Smooth muscle cell (in vitro differentiated cells): ENCODE measurements at regions not wholly inside any gene's neighbourhood (a gene's known extent, or its start where the extent isn't known, plus 50 kb on each side); places are given as distances from the start of the nearest gene placed in this dataset.

Experiments used
- DNase-seq: peaks from one replicate; lab custom pipeline; 2025; ENCODE audit not compliant: unreplicated experiment; lab: John Stamatoyannopoulos, UW
- H2AFZ ChIP-seq: fragments of 200-600 bp; sonication (generic); 2 replicates; pipeline ENCODE4 v1.6.0; 2016; ENCODE audit warnings: antibody characterized with exemption, low read depth, mild to moderate bottlenecking
- H3F3A ChIP-seq: fragments of 200-600 bp; sonication (generic); 2 replicates; pipeline ENCODE4 v1.6.0; 2017; ENCODE audit warnings: antibody characterized with exemption, low read depth
- H3K27ac ChIP-seq: fragments of 200-600 bp; sonication (generic); 2 replicates; pipeline ENCODE4 v1.5.1; 2016; ENCODE audit warnings: low read depth, mild to moderate bottlenecking
- H3K27me3 ChIP-seq: fragments of 200-600 bp; sonication (generic); 2 replicates; pipeline ENCODE4 v1.6.1; 2016; ENCODE audit warnings: low read depth, mild to moderate bottlenecking
- H3K36me3 ChIP-seq: fragments of 200-600 bp; sonication (generic); 2 replicates; pipeline ENCODE4 v1.5.1; 2016; ENCODE audit warnings: low read depth
- H3K4me1 ChIP-seq: fragments of 200-600 bp; sonication (generic); 2 replicates; pipeline ENCODE4 v1.5.1; 2016; ENCODE audit warnings: low read depth
- H3K4me2 ChIP-seq: fragments of 200-600 bp; sonication (generic); 2 replicates; pipeline ENCODE4 v1.6.0; 2016; ENCODE audit warnings: mild to moderate bottlenecking
- H3K4me3 ChIP-seq: fragments of 200-600 bp; sonication (generic); 2 replicates; pipeline ENCODE4 v1.5.1; 2016; ENCODE audit warnings: mild to moderate bottlenecking
- H3K79me2 ChIP-seq: fragments of 200-600 bp; sonication (generic); 2 replicates; pipeline ENCODE4 v1.6.0; 2016; ENCODE audit warnings: low read depth, mild to moderate bottlenecking
- H3K9ac ChIP-seq: fragments of 200-600 bp; sonication (generic); 2 replicates; pipeline ENCODE4 v1.6.0; 2016; ENCODE audit warnings: low read depth
- H3K9me3 ChIP-seq: fragments of 200-600 bp; sonication (generic); replicated peaks from 2 replicates; pipeline ENCODE4 v1.5.1; 2016; ENCODE audit warnings: low read depth
- H4K20me1 ChIP-seq: fragments of 200-600 bp; sonication (generic); 2 replicates; pipeline ENCODE4 v1.6.0; 2016; ENCODE audit warnings: low read depth
- WGBS: methylation state at CpG from one replicate; pipeline ENCODE4 v1.1.7; 2016; ENCODE audit warnings: low lambda C conversion rate; 5-methylcytosine and 5-hydroxymethylcytosine counted together
- TF ChIP-seq, protein P1 (sequence below): fragments of 200-600 bp; sonication (generic); IDR thresholded peaks from 2 replicates; pipeline ENCODE4 v1.5.1; 2017; ENCODE audit warnings: borderline replicate concordance, mild to moderate bottlenecking, antibody characterized with exemption; ENCODE audit not compliant: insufficient read depth, poor library complexity, severe bottlenecking

DNA sequence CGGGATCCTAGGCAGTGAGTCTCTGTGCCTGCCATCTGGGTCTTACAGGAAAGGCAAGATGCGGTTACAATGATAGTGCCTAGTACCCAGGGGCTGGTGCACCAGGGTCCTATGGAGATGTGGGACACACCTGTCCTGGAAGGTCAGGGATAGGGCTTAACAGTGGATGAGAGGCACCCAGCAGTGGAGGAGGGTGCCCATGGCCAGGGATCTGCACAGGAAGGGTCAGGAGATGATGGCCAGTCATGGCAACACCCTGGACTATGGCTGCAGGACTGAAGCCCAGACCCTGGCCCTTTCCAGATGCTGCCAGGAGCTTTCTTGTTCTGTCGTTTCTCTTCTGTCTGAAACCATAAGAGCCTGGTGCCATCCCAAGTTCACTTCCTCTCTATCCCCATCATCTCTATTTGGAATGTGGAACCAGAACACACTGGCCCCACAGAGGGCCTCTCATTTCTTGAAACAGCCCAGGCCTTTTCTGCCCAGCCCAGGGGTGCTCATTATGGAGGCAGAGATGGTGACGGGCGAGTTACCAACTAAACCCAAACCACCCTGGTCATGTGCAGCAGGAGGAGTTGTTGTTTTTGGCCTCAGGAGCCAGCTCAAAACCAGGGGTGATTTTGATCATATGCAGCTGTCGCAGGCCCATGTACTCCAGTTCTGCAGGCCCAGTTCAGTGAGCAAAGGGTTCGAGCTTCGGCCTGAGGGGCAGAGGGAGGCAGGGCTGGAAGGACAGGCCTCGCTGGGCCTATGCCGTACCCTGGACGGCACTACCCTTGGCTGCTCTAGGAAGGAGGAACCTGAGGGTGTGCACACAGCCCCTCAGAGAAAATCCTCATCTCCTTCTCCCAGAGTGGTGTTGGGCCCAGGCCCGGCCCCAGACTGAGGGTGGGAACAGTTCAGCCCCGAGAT lies 52.6 kb upstream of the GDF10 start:
- no peaks in the 10 kb centered on the region for H4K20me1 ChIP-seq
- DNase-seq, result no peak
- H3K36me3 ChIP-seq, result no peaks in the 10 kb centered on the region
- H3K27ac ChIP-seq, result no peak overlapping the region
- WGBS, result 95% methylated on average over 13 of the region's 13 CpGs
- no peak overlapping the region for H3K4me3 ChIP-seq
- H2AFZ ChIP-seq, result no peak overlapping the region
- TF ChIP-seq, protein P1, sequence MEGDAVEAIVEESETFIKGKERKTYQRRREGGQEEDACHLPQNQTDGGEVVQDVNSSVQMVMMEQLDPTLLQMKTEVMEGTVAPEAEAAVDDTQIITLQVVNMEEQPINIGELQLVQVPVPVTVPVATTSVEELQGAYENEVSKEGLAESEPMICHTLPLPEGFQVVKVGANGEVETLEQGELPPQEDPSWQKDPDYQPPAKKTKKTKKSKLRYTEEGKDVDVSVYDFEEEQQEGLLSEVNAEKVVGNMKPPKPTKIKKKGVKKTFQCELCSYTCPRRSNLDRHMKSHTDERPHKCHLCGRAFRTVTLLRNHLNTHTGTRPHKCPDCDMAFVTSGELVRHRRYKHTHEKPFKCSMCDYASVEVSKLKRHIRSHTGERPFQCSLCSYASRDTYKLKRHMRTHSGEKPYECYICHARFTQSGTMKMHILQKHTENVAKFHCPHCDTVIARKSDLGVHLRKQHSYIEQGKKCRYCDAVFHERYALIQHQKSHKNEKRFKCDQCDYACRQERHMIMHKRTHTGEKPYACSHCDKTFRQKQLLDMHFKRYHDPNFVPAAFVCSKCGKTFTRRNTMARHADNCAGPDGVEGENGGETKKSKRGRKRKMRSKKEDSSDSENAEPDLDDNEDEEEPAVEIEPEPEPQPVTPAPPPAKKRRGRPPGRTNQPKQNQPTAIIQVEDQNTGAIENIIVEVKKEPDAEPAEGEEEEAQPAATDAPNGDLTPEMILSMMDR, result no peak
- H3K4me1 ChIP-seq, result no peaks in the 10 kb centered on the region
- H3K4me2 ChIP-seq, result no peak overlapping the region
- H3K27me3 ChIP-seq, result no peaks in the 10 kb centered on the region
- H3K9me3 ChIP-seq, result no peaks in the 10 kb centered on the region
- H3F3A ChIP-seq, result no peaks in the 10 kb centered on the region
- no peak overlapping the region for H3K9ac ChIP-seq
- no peaks in the 10 kb centered on the region for H3K79me2 ChIP-seq

DNA sequence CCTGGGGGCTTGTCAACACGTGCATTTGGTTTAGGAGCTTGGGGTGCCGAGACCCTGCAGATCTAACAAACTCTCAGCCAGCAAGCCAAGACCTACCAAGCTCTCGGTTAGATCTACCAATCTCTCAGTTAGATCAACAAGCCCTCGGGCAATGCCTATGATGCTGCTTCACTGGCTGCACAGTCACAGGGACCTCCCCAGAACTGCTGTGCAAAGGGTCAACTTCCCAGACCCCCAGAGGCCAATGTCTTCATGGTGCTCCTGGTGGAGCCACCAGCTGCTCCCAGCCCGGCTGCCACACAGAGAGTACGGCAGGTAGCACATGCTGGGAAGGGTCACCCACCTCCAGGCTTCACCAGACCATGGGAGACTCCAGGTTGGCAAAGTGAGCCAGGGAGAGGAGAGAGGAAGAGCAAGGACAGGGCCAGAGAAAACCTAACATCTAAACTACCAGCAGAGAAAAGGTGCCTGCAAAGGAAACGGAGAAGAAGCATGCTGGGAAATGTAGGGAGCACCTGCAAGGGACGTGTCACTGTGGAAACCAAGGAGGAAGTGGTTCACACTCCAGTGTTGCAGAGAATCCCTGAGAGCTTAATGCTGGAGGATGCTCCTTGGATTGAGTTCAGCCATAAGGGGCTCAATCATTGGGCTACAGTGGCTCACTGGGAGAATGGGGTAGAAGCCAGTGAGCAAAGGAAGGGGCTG lies 51.5 kb upstream of the GDF10 start:
- Histone ChIP-seq H4K20me1 (no peaks in the 10 kb centered on the region), H3K9me3 (no peaks in the 10 kb centered on the region), H3K9ac (no peak overlapping the region), H3F3A (no peaks in the 10 kb centered on the region), H3K79me2 (no peaks in the 10 kb centered on the region), H3K4me1 (no peaks in the 10 kb centered on the region), H2AFZ (no peak overlapping the region), H3K4me3 (no peak overlapping the region), H3K27ac (no peak overlapping the region), H3K36me3 (no peaks in the 10 kb centered on the region), H3K27me3 (no peaks in the 10 kb centered on the region), H3K4me2 (no peak overlapping the region)
- TF ChIP-seq, protein P1, result no peak
- 91% methylated on average over 8 of the region's 8 CpGs for WGBS
- DNase-seq, result no peak

DNA sequence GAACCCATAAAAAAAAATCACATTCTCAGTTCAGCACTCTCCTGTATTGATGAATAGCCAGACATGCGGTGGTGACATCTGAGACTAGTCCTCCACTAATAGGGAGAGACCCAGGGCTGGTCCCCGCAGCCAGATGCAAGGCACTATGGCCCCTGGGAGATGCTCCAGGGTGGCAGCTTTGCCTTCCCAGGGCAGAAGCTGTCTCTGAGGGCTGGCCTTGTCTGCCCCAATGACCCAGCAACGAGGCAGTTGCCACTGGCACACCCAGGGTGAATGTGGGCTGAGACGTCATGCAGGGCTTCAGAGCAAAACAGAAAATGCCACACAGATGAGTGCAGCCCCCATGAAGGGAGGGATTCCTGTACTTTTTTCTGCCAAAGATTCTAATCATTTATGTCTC lies 50.1 kb upstream of the GDF10 start:
- H3K4me2 ChIP-seq, result no peak overlapping the region
- no peaks in the 10 kb centered on the region for H3K27me3 ChIP-seq
- peaks cover 5% of the 10 kb centered on the region for H3K4me1 ChIP-seq
- no peaks in the 10 kb centered on the region for H4K20me1 ChIP-seq
- no peak overlapping the region for H3K27ac ChIP-seq
- H3K9me3 ChIP-seq, result no peaks in the 10 kb centered on the region
- no peaks in the 10 kb centered on the region for H3K79me2 ChIP-seq
- H3K36me3 ChIP-seq, result no peaks in the 10 kb centered on the region
- TF ChIP-seq, protein P1, result no peak
- no peak for DNase-seq
- WGBS, result 94% methylated on average over 4 of the region's 4 CpGs
- H3K4me3 ChIP-seq, result no peak overlapping the region
- no peak overlapping the region for H2AFZ ChIP-seq
- no peaks in the 10 kb centered on the region for H3F3A ChIP-seq
- no peak overlapping the region for H3K9ac ChIP-seq
